Activated T-cell treated with anti-CD3 and anti-CD28 coated beads, Interleukin-2, amount 50 U/mL, for 4 hours (primary cell): ENCODE measurements at regions not wholly inside any gene's neighbourhood (a gene's known extent, or its start where the extent isn't known, plus 50 kb on each side); places are given as distances from the start of the nearest gene placed in this dataset.
A peak's percentile ranks its signal among the peaks of the same experiment; 100 is the strongest.

ENCODE experiments used
- ATAC-seq, 2 donors: fragments of 200-7000 bp; cut with Tn5 transposase; one replicate each; pipeline ENCODE4 v1.10.0; 2021
- DNase-seq: peaks from one replicate; pipeline ENCODE4 v3.0.0-alpha.2; 2020
- H3K27me3 Mint-ChIP-seq: one replicate; pipeline ENCODE4 v1.8.0; 2021; ENCODE audit warnings: low read depth, mixed read lengths
- H3K36me3 Mint-ChIP-seq: one replicate; pipeline ENCODE4 v1.8.0; 2022; ENCODE audit warnings: mixed read lengths; ENCODE audit not compliant: insufficient read depth
- H3K4me1 Mint-ChIP-seq: one replicate; pipeline ENCODE4 v1.8.0; 2021; ENCODE audit warnings: low read depth, mixed read lengths
- H3K4me3 Mint-ChIP-seq: one replicate; pipeline ENCODE4 v1.8.0; 2021; ENCODE audit warnings: mild to moderate bottlenecking, moderate library complexity, mixed read lengths
- H3K9me3 Mint-ChIP-seq: one replicate; pipeline ENCODE4 v1.8.0; 2021; ENCODE audit warnings: mixed read lengths

DNA sequence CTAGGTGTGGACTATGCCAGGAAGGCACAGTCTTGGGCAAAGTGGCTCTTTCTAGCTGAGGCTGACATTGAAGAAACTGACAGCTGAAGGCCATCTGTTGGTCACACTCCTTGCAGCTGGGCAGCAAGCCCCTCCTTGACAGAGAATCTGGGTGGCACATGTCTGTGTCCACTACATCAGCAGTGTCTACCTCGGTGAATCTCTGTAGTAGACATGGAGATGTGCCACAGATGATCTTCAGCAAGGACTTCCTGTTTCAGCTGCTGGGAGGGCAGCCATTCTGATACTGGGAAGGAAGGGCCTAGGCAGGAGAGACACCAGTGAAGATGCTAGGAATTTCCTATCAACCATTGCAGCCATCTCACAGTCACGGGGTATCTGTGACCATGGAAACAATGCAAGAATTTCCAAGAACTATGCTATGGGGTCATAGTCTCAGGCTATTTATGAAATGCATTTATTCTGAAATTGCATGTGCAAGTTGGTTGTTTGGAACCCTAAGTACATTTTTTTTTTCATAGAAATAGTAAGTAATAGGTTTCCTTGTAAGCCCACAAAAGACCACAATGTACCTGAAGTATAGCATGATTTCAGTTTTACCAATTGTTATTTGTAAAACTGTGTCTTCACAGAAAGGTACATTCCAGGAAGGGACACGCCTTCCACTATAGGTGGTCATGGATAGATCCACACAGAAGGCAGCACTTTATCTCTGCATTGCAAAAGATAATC lies 63.8 kb upstream of the DARS1 start:
- H3K27me3 Mint-ChIP-seq: no peaks in the 10 kb centered on the region
- H3K36me3 Mint-ChIP-seq: no peaks in the 10 kb centered on the region
- peak in 1 of 2 donors; percentile 10 for ATAC-seq
- peaks cover 77% of the 10 kb centered on the region for H3K4me1 Mint-ChIP-seq
- no peak overlapping the region for H3K4me3 Mint-ChIP-seq
- DNase-seq: no peak
- no peaks in the 10 kb centered on the region for H3K9me3 Mint-ChIP-seq

DNA sequence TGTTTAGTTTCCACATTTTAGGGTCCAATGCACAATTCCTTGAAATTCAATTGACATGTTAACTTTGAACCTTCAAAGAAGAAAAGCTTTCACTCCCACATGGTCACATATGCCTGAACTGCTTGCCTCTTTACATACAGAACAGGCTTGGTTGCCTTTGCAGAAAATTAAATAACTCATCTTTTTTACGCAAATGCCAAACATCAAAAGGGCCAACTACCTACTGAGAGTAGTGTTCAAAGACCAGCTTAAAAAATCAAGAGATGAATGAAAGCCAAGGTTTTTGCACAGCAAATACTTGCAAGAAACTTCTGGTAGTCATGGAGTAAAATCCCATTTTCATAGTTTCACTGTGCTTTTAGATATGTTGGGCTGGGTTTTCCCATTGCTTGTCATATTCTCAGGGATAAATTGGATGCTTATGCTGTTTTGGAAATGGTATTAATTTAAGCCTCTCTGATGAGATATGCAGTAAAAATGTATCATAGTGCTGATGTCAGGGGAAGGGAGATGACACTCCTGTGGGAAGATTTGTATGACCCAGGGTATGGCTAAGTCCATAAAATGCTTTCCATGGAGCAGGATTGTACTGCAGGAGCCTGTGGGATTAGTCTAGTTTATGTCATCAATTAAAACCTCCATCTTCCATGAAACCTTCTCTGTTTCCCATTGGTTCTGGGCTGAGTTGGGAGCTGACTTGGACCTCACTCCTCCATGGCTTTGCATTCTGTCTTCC lies 60.6 kb upstream of the DARS1 start:
- ATAC-seq: no peak
- DNase-seq: no peak
- Mint-ChIP-seq H3K4me3 (no peak overlapping the region), H3K27me3 (no peaks in the 10 kb centered on the region), H3K36me3 (no peaks in the 10 kb centered on the region), H3K9me3 (no peaks in the 10 kb centered on the region), H3K4me1 (peaks cover 51% of the 10 kb centered on the region)

GRCh38 chr2:136045344-136045743 lies 59.9 kb upstream of the DARS1 start:
- no peak for ATAC-seq
- Mint-ChIP-seq H3K4me1 (peaks cover 44% of the 10 kb centered on the region), H3K36me3 (no peaks in the 10 kb centered on the region), H3K4me3 (no peak overlapping the region), H3K27me3 (no peaks in the 10 kb centered on the region), H3K9me3 (no peaks in the 10 kb centered on the region)
- DNase-seq: no peak
